ENCODE measurements at regions not wholly inside any gene's neighbourhood (a gene's known extent, or its start where the extent isn't known, plus 50 kb on each side); places are given as distances from the start of the nearest gene placed in this dataset.

GRCh38 chr1:233518344-233518743 lies 95.6 kb upstream of the KCNK1 start:
- no peaks in the 10 kb centered on the region; the same call in 1 of the 2 replicates for H3K27me3 ChIP-seq (ENCODE audit: control insufficient read depth, insufficient read depth, low read length)
- peak; percentile 70 for DNase-seq
- no peaks in the 10 kb centered on the region for H3K36me3 ChIP-seq (replicated peaks; ENCODE audit: control insufficient read depth, insufficient read depth, low read length)
- H3K4me3 ChIP-seq (ENCODE audit: insufficient read depth, low read depth, low read length): no peak overlapping the region

- H3K4me3 ChIP-seq (ENCODE audit: insufficient read depth, low read depth, low read length): no peak overlapping the region
- H3K27me3 ChIP-seq (ENCODE audit: control insufficient read depth, insufficient read depth, low read length): no peaks in the 10 kb centered on the region; the same call in 1 of the 2 replicates
- no peak for DNase-seq
- H3K36me3 ChIP-seq (replicated peaks; ENCODE audit: control insufficient read depth, insufficient read depth, low read length): no peaks in the 10 kb centered on the region
These were observed 93.4 kb upstream of the KCNK1 start for GRCh38 chr1:233520261-233521191.

GRCh38 chr1:233523047-233523446 lies 90.9 kb upstream of the KCNK1 start:
- no peaks in the 10 kb centered on the region for H3K36me3 ChIP-seq (replicated peaks; ENCODE audit: control insufficient read depth, insufficient read depth, low read length)
- no peak overlapping the region for H3K4me3 ChIP-seq (ENCODE audit: insufficient read depth, low read depth, low read length)
- DNase-seq: peak; percentile 37
- no peaks in the 10 kb centered on the region for H3K27me3 ChIP-seq (ENCODE audit: control insufficient read depth, insufficient read depth, low read length)

- no peaks in the 10 kb centered on the region for H3K27me3 ChIP-seq (ENCODE audit: control insufficient read depth, insufficient read depth, low read length)
- DNase-seq: no peak
- H3K4me3 ChIP-seq (ENCODE audit: insufficient read depth, low read depth, low read length): no peak overlapping the region
- no peaks in the 10 kb centered on the region for H3K36me3 ChIP-seq (replicated peaks; ENCODE audit: control insufficient read depth, insufficient read depth, low read length)
These were observed 86.1 kb upstream of the KCNK1 start for GRCh38 chr1:233527818-233528217.

GRCh38 chr1:233530665-233531386 lies 83.1 kb upstream of the KCNK1 start:
- no peaks in the 10 kb centered on the region for H3K36me3 ChIP-seq (replicated peaks; ENCODE audit: control insufficient read depth, insufficient read depth, low read length)
- DNase-seq: no peak
- H3K4me3 ChIP-seq (ENCODE audit: insufficient read depth, low read depth, low read length): no peak overlapping the region
- no peaks in the 10 kb centered on the region for H3K27me3 ChIP-seq (ENCODE audit: control insufficient read depth, insufficient read depth, low read length)

- Histone ChIP-seq H3K36me3 (replicated peaks; ENCODE audit: control insufficient read depth, insufficient read depth, low read length) (no peaks in the 10 kb centered on the region), H3K27me3 (ENCODE audit: control insufficient read depth, insufficient read depth, low read length) (no peaks in the 10 kb centered on the region), H3K4me3 (ENCODE audit: insufficient read depth, low read depth, low read length) (no peak overlapping the region)
- no peak for DNase-seq
These were observed 73.1 kb upstream of the KCNK1 start for GRCh38 chr1:233540816-233541215.

GRCh38 chr1:233543338-233544255 lies 70.3 kb upstream of the KCNK1 start:
- DNase-seq: no peak
- Histone ChIP-seq H3K27me3 (ENCODE audit: control insufficient read depth, insufficient read depth, low read length) (no peaks in the 10 kb centered on the region), H3K4me3 (ENCODE audit: insufficient read depth, low read depth, low read length) (no peak overlapping the region)

GRCh38 chr1:233544304-233544703 lies 69.6 kb upstream of the KCNK1 start:
- Histone ChIP-seq H3K27me3 (ENCODE audit: control insufficient read depth, insufficient read depth, low read length) (no peaks in the 10 kb centered on the region), H3K36me3 (replicated peaks; ENCODE audit: control insufficient read depth, insufficient read depth, low read length) (no peaks in the 10 kb centered on the region), H3K4me3 (ENCODE audit: insufficient read depth, low read depth, low read length) (no peak overlapping the region)
- DNase-seq: no peak

More at GRCh38 chr1:233543338-233544255, 70.3 kb upstream of the KCNK1 start:
- H3K36me3 ChIP-seq (replicated peaks; ENCODE audit: control insufficient read depth, insufficient read depth, low read length): no peaks in the 10 kb centered on the region

GRCh38 chr1:233547726-233548125 lies 66.2 kb upstream of the KCNK1 start:
- Histone ChIP-seq H3K4me3 (ENCODE audit: insufficient read depth, low read depth, low read length) (no peak overlapping the region), H3K36me3 (replicated peaks; ENCODE audit: control insufficient read depth, insufficient read depth, low read length) (no peaks in the 10 kb centered on the region)
- no peak for DNase-seq

GRCh38 chr1:233549404-233549803 lies 64.5 kb upstream of the KCNK1 start:
- Histone ChIP-seq H3K36me3 (replicated peaks; ENCODE audit: control insufficient read depth, insufficient read depth, low read length) (no peaks in the 10 kb centered on the region), H3K27me3 (ENCODE audit: control insufficient read depth, insufficient read depth, low read length) (no peaks in the 10 kb centered on the region), H3K4me3 (ENCODE audit: insufficient read depth, low read depth, low read length) (no peak overlapping the region)
- no peak for DNase-seq

More at GRCh38 chr1:233547726-233548125, 66.2 kb upstream of the KCNK1 start:
- no peaks in the 10 kb centered on the region for H3K27me3 ChIP-seq (ENCODE audit: control insufficient read depth, insufficient read depth, low read length)

- no peaks in the 10 kb centered on the region for H3K36me3 ChIP-seq (replicated peaks; ENCODE audit: control insufficient read depth, insufficient read depth, low read length)
- H3K4me3 ChIP-seq (ENCODE audit: insufficient read depth, low read depth, low read length): no peak overlapping the region
- no peak for DNase-seq
- H3K27me3 ChIP-seq (ENCODE audit: control insufficient read depth, insufficient read depth, low read length): no peaks in the 10 kb centered on the region
These were observed 64.0 kb upstream of the KCNK1 start for GRCh38 chr1:233549917-233550316.

GRCh38 chr1:233554037-233554436 lies 59.9 kb upstream of the KCNK1 start:
- Histone ChIP-seq H3K36me3 (replicated peaks; ENCODE audit: control insufficient read depth, insufficient read depth, low read length) (no peaks in the 10 kb centered on the region), H3K27me3 (ENCODE audit: control insufficient read depth, insufficient read depth, low read length) (no peaks in the 10 kb centered on the region)
- DNase-seq: no peak

GRCh38 chr1:233561708-233562426 lies 52.0 kb upstream of the KCNK1 start:
- Histone ChIP-seq H3K4me3 (ENCODE audit: insufficient read depth, low read depth, low read length) (no peak overlapping the region), H3K27me3 (ENCODE audit: control insufficient read depth, insufficient read depth, low read length) (no peaks in the 10 kb centered on the region), H3K36me3 (replicated peaks; ENCODE audit: control insufficient read depth, insufficient read depth, low read length) (no peaks in the 10 kb centered on the region)
- DNase-seq: no peak

More at GRCh38 chr1:233554037-233554436, 59.9 kb upstream of the KCNK1 start:
- H3K4me3 ChIP-seq (ENCODE audit: insufficient read depth, low read depth, low read length): no peak overlapping the region
